HCT116 (cell line): ENCODE measurements at regions not wholly inside any gene's neighbourhood (a gene's known extent, or its start where the extent isn't known, plus 50 kb on each side); places are given as distances from the start of the nearest gene placed in this dataset.

Experiments
- EZH2phosphoT487 ChIP-seq: fragments of 200-600 bp; IDR thresholded peaks from 2 replicates; pipeline ENCODE4 v1.6.1; 2018; ENCODE audit warnings: antibody characterized with exemption, borderline replicate concordance
- SP1 ChIP-seq: IDR thresholded peaks from 2 replicates; pipeline ENCODE4 v1.6.1; 2012; ENCODE audit warnings: low read depth
- TCF7L2 ChIP-seq: IDR thresholded peaks from 2 replicates; pipeline ENCODE4 v1.7.0; 2011; ENCODE audit warnings: borderline replicate concordance, inconsistent platforms; ENCODE audit not compliant: insufficient read depth, insufficient read length; ENCODE audit errors: extremely low read depth
- ZNF274 ChIP-seq: fragments of 200-500 bp; sonication (Bioruptor generic); IDR thresholded peaks from 2 replicates; pipeline ENCODE4 v1.6.1; 2014; ENCODE audit warnings: mild to moderate bottlenecking, low read depth, low read length, inconsistent platforms
- TF ChIP-seq, protein P1 (sequence below), 3 experiments: fragments of 200-600 bp in 1 of 3; sonication (generic) in 1 of 3; IDR thresholded peaks in 2 of 3; conservative IDR thresholded peaks in 1 of 3; 2 replicates each; pipeline ENCODE4 v1.5.1; 2012 to 2017; ENCODE audit warnings: low read depth in 2 of 3, low read length in 2 of 3, antibody characterized with exemption in 1 of 3, borderline replicate concordance in 1 of 3, control low read depth in 1 of 3, mild to moderate bottlenecking in 1 of 3, mixed read lengths in 1 of 3, mixed run types in 1 of 3, moderate library complexity in 1 of 3; ENCODE audit not compliant: insufficient read depth in 1 of 3

- TF ChIP-seq, protein P1, sequence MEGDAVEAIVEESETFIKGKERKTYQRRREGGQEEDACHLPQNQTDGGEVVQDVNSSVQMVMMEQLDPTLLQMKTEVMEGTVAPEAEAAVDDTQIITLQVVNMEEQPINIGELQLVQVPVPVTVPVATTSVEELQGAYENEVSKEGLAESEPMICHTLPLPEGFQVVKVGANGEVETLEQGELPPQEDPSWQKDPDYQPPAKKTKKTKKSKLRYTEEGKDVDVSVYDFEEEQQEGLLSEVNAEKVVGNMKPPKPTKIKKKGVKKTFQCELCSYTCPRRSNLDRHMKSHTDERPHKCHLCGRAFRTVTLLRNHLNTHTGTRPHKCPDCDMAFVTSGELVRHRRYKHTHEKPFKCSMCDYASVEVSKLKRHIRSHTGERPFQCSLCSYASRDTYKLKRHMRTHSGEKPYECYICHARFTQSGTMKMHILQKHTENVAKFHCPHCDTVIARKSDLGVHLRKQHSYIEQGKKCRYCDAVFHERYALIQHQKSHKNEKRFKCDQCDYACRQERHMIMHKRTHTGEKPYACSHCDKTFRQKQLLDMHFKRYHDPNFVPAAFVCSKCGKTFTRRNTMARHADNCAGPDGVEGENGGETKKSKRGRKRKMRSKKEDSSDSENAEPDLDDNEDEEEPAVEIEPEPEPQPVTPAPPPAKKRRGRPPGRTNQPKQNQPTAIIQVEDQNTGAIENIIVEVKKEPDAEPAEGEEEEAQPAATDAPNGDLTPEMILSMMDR (IDR thresholded peaks at IDR 0.05 in 2 of 3, conservative IDR thresholded peaks at IDR 0.05 in 1 of 3; ENCODE audit: borderline replicate concordance in 1 of 3, insufficient read depth in 1 of 3, low read depth in 2 of 3, low read length in 2 of 3): no peak
- no peak for TF ChIP-seq EZH2phosphoT487
- TF ChIP-seq SP1: peak; percentile 80
- no peak for TF ChIP-seq TCF7L2
- TF ChIP-seq ZNF274: no peak
These were observed 190.2 kb upstream of the CNOT2 start for GRCh38 chr12:70052931-70053497.
